ENCODE measurements at regions not wholly inside any gene's neighbourhood (a gene's known extent, or its start where the extent isn't known, plus 50 kb on each side); places are given as distances from the start of the nearest gene placed in this dataset.
"Not testable (repeated sequence)": the region's sequence is repeated elsewhere in the genome, so short reads cannot be mapped to it uniquely, and the experiment has no call there.

DNA sequence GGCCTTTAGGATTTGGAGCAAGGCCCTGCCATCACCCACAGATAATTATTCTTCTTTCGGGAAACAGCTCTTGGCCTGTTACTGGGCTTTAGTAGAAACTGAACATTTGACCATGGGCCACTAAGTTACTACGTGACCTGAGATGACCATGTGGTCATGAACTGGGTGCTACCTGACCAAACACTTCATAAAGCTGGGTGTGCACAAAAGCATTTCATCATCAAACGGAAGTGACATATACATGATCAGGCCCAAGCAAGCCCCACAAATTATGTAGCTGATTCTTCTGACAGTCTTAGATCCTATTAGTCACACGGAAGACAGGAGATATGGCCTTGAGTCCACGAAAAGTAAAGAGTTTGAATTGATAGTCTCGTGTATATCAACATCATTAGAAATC is 130.9 kb upstream of the FBN2 start:
- DNase-seq = no peak

DNA sequence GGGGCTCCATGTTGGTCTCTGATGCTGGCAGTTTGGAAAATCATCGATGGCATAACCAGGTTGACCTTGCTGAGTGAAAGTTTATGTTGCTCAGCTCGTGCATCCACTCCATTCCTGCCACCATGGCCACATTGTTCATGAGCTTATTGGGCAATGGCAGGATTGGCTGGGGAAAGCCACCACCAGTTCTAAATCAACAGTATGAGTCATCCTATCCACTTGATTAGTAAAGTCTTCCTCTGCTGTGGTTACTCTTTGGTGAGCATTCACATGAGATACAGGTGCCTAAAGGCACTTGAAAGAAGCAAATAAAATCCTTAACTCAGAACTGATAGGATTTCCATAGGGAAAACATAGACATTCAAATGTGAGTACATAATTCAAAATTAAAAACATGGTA is 131.8 kb upstream of the FBN2 start:
- no peak for DNase-seq

DNA sequence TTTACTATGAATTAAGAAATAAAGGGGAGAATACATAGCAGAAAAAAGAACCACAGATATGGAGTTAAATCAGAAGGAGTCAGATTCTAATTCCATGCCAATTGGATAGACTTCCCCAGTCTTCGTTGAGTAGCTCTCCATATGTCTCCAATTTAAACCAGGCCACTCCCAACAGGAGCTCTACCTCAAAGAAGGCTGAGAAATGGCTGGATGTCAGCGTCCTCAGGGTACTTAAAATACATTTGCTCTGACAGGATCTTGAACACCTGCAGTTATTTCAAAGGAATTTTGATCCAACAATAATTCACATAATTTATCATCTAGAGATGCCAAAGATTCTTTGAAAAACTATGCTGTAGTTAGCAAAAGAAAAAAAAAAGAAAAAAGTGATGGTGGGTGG is 133.9 kb upstream of the FBN2 start:
- DNase-seq = no peak

DNA sequence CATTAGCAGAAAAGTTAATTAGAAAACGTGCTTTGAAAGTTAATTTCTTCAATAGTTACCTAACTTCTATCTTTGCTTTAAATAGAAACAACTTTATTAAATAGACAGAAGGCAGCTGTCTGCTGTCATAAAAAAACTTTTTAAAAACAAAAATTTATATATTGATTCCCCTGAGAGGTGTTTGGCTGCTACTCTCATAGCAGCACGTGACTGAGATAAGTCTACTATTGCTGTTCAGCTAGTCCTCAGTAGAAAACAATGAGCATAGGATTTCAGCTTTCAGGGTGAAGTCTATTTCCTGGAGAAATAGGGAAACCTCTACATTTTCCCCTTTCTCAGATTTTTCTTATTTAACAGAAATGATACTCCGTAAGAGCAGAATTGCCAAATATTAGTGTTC is 135.0 kb upstream of the FBN2 start:
- no peak for DNase-seq

- DNase-seq = no peak
Observed at GRCh38 chr5:128673411-128673957, 135.4 kb upstream of the FBN2 start.

DNA sequence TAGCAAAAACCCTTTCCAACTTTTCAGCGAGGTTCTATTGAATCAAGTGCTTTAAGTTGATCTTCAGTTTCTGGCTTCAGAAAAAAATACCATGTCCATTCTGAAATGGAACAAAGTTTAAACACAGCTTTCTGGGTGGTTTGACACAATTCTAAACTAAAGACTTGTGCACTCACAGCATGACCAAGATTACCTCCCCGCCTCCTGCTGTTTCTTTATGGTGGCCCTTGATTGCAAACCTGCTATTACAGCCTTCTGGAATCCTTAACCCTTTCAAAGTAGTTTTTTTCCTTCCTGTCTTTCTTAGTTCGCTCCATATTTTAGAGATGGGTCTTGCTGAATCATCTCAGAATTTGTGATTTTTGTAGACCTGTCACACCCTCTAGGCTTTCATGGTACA is 135.9 kb upstream of the FBN2 start:
- DNase-seq = no peak

GRCh38 chr5:128674837-128675446 is 136.9 kb upstream of the FBN2 start:
- DNase-seq = no peak

- DNase-seq = no peak
Observed at GRCh38 chr5:128681096-128681495, 143.1 kb upstream of the FBN2 start.

DNA sequence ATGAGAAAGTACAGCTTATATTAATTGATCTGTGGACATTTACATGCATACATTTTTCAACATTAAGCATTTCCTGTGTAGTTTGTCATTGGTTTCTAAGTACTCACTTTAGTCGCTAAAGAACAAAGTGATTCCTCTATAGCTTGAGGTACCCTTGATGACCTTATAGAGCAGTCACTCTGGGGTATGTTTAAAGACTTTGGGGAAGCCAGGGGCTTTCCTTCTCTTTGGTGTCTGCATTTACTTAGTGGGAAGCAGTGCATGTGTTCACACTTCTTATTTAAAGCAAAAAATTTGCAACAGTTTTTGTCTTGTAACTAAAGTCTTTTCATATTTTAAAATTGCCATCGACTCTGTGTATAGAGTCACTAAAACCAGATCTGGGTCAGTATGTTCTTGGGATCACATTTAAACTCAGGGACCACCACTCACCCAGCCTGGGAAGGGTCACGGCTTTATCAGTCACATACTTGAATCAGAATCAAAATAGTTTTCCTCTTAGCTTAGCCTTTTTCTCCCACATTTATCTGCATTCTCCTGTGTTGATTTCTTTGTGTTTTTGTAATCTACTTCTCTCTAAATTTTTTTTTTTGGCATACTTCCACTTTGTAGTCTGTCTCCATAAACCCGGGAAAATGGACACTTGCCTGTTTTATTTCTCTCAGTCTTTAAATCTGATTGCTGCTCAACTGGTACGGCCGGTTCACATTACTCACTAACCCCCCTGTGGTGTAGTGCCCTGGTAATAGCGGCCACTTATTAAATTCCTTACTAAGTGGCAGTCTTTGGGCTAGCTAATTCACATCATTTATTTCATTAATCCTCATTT is 143.9 kb upstream of the FBN2 start:
- DNase-seq = no peak

- no peak for DNase-seq
Observed at GRCh38 chr5:128682669-128683068, 144.6 kb upstream of the FBN2 start.

DNA sequence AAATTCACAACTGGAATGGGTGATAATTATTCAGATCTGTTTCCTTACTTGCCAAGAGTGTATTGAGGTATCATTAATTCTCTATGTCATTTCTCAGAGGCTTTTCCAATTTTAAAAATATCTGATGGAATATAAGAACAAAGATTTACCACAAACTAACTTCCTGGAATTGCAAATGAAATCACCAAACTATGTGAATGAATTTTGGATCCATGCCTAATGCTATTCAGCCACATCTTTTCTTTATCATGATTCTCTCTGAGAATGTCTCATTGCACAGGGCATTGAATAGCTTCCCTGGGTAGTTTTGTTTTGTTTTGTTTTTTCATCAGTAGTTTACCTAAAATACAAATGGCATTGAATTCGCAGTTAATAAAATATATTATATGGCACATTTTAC is 146.9 kb upstream of the FBN2 start:
- DNase-seq = no peak

GRCh38 chr5:128687930-128688329 is 149.9 kb upstream of the FBN2 start:
- DNase-seq = no peak

- no peak for DNase-seq
Observed at GRCh38 chr5:128693764-128694163, 155.7 kb upstream of the FBN2 start.

DNA sequence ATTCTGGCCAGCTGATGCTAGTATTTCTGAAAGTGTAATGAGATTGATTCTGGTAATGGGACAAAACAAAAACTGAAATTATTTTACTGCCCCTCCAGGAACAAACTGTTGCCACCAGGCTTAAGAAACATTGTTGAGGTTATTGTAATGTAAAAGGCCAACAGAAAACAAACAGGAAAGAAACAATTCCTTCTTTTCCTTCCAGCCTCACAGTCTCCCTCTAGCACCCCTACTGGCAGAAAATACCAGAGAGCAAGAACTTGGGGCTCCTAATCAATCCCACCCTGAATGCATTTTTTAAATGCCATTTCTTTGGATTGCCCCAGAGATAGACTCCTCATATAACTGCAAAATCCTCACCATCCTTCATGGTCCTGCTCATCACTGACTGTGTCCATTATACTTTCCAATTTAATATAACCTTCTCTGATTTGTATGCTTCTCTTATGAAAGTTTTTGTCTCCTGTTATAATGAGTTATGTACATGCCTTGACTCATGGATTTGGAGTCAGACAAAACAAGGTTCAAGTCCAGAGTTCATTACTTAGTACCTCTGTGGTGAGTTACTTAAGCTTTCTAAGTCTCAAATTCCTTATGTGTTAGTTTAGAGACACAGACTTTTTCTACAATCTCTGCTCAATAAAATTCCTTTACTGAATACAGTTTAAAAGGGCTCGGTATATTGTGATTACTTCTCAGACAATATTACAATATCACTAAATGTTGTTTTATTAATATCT is 157.9 kb upstream of the FBN2 start:
- no peak for DNase-seq

DNA sequence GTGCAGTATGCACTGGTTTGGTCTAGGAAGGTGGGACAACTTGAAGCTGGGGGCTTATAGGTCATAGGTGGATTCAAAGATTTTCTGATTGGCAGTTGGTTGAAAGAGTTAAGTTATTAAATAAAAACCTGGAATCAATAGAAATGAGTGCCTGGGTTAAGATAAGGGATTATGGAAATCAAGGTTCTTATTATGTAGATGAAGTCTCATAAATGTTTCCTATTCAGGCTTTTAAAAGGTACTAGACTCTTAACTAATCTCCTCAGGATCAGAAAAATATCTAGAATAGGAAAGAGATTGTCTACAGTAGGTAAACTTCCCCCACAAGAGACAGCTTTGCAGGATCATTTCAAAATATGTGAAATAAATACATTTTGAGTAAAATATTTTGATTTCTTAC is 163.3 kb upstream of the FBN2 start:
- DNase-seq = no peak

GRCh38 chr5:128703322-128703721 is 165.3 kb upstream of the FBN2 start:
- DNase-seq = no peak

- no peak for DNase-seq
Observed at GRCh38 chr5:128706269-128706668, 168.2 kb upstream of the FBN2 start.

GRCh38 chr5:128708841-128709240 is 170.8 kb upstream of the FBN2 start:
- no peak for DNase-seq

- no peak for DNase-seq
Observed at GRCh38 chr5:128711216-128711615, 173.2 kb upstream of the FBN2 start.

- no peak for DNase-seq
Observed at GRCh38 chr5:128714551-128714950, 176.5 kb upstream of the FBN2 start.

- no peak for DNase-seq
Observed at GRCh38 chr5:128722551-128722950, 184.5 kb upstream of the FBN2 start.

- not testable (repeated sequence) for DNase-seq
Observed at GRCh38 chr5:128730021-128730420, 192.0 kb upstream of the FBN2 start.

- DNase-seq = not testable (repeated sequence)
Observed at GRCh38 chr5:128735656-128736055, 197.6 kb upstream of the FBN2 start.

DNA sequence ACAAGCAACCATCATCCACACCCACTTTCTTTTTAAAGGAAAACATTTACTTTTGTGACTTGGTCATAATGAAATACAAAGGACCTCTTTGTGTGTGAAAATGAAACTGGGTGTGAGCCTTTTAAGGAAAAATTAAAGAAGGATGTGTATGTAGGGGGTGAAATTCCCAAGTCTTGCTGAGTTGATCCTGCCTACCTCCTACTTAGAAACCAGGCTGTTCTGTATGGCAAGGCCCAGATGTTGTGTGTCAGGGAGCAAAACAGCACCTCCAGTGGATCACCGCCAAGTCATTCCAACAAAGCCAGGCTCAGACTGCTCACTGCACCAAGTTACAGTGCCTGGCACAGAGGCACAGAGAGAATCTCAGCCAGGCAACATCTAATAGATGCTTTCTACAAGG is 198.5 kb upstream of the FBN2 start:
- DNase-seq = no peak

Measured in KG1 (cell line).